ENCODE measurements at regions not wholly inside any gene's neighbourhood (a gene's known extent, or its start where the extent isn't known, plus 50 kb on each side); places are given as distances from the start of the nearest gene placed in this dataset.
"Not testable (repeated sequence)": the region's sequence is repeated elsewhere in the genome, so short reads cannot be mapped to it uniquely, and the experiment has no call there.

DNA sequence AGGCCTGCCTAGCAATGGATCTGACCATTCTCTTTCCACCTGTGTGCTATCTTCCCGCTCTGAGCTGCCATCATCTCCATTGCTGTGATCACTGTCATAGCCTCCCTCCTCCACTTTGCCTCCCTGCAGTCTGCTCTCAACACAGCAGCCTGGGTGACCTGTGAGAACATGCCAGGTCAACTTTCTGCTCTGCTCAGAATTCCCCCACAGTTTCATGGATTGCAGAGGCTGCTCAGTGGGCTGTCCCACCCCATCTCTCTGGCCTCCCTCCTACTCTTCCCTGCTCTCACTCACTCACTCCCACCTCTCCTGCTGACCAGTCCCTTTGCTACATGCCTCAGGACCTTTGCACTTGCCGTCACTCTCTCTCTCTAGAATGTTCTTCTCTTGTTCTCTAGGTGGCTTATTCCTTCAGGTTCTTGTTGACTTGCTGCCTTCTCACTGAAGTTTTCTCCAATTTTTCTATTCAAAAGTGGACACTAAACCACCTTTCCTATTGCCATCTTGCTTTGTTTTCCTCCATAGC is 159.9 kb downstream of the CD83 start:
- no peak for DNase-seq

GRCh38 chr6:14278006-14278405 is 160.4 kb downstream of the CD83 start:
- DNase-seq: no peak

DNA sequence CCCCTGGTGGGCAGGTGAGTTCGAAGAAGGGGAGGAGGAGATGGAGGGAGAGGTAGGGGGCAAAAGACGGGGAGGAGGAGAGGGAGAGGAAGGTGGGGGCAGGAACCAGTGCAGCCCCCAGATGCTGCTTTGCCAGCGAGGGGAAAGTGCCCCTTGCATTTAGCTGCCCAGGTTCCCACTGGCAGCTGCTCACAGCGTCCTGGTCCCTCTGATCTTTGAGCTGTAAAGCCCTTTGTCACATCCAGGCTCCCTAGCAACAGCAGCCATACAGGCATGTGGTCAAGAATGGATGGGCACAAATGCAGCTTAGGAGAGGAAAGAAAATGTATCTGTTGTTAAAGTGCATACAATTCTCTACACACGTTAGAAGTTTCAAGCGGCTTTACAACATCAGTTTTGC is 160.9 kb downstream of the CD83 start:
- no peak for DNase-seq

- no peak for DNase-seq
Observed at GRCh38 chr6:14280006-14280510, 162.5 kb downstream of the CD83 start.

DNA sequence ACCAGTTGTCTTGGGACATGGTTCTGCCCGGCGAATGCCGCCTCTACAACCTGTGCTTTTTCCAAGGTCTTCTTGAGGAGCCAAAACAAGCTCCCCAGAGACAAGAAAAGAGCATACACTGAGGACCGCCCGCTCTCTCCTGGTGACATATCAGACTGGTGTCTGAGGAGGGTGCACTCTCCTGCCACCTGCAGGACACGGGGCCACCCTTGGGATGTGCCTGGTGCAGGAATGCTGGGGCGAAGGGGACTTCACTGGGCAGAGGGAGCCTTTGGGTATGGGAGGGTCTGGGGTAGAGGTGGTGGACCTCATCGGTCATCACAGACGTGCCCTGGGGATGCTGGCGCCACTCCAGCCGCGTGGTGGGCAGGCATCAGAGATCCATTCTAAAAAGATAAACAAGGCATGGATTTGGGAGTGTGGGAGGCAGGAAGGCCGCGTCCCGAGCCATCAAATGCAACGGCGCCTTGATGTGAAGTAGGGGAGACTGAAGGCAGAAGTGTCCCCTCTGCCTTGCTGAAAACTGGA is 163.3 kb downstream of the CD83 start:
- no peak for DNase-seq

DNA sequence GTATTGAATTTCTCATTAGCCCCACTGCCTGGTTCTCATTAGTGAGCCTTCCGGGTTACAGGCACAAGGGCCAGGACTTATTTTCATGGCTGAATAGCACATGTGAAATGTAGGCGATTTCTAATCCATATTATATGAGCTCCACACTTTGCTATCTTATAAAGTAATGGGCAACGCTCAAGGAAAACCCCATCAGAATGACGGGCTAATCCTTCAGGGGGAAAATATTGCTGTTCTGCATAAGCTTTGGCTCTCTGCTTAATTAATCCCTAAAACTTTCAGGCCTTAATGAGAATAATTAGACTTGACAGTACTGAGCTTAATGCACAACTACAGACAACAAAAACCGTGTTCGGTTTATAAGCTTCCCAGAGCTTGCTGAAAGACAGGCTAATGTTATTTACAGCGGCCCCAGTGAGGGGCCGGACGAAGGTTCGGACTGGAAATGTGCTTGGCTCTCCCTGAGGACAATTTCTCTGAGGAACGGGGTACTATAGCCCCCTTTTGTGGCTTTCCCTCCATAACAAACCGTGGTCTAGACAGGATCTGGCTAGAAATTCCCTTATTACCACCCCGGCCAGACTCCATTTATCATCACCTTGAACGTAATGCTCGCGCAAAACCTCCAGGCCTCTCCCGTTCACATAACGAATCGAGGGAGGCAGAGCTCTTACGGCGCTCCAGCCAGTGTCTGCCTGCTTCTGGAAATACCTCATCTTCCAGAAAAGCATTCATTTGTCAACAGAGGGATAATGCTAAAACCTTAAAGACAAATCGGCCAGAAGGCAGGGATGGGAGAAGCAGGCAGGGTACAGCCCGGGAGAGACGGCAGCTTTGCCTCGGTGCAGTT is 164.5 kb downstream of the CD83 start:
- no peak for DNase-seq

DNA sequence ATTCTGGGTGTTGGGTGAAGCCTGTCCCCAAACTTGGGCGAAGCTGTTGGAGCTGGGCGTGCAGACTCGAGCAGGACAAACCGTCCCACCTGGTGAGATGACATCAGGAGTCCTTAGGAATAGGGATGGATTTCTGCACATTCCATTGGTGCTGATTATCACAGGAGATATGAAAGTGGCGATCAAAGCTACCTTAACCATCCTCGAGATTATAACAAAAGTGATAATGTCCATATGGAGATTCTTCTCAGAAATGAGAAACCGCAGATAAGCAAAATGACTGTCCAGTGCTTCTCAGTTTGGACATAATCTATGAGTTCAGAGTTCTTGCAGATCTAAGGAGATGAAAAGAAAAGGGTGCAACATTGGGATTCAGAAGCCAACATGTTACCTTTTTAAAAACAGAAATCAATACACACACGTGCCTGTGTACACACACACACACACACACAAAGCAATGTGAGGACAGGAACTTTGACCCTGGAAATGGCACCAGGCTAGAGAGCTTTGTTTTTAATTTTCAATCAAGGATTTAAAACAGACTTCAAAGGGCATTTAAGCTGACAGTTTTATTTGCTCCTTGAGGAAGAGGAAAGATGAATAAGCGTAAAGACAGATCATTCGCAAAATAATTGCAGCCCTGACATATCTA is 165.4 kb downstream of the CD83 start:
- no peak for DNase-seq

GRCh38 chr6:14283600-14284235 is 166.1 kb downstream of the CD83 start:
- no peak for DNase-seq

GRCh38 chr6:14284969-14285590 is 167.5 kb downstream of the CD83 start:
- no peak for DNase-seq

DNA sequence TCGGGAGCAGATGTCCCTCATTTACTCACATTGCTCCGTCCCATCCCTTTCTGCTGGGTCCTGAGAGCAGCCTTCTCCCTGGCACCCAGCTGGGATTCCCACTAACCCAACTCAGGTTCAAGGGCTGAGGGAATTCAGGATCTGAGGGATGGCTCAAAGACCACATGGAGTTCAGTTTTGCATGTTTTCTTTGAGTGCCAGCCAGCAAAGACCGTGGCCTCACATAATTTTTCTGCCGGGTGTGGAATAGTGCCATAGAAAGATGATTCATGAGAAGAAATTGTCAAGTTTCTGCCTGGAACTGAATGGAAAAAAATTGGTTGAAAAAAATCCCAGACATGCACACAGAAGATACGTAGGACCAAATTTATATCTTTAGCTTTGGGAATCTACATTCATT is 168.6 kb downstream of the CD83 start:
- no peak for DNase-seq

GRCh38 chr6:14286634-14287428 is 169.3 kb downstream of the CD83 start:
- no peak for DNase-seq

DNA sequence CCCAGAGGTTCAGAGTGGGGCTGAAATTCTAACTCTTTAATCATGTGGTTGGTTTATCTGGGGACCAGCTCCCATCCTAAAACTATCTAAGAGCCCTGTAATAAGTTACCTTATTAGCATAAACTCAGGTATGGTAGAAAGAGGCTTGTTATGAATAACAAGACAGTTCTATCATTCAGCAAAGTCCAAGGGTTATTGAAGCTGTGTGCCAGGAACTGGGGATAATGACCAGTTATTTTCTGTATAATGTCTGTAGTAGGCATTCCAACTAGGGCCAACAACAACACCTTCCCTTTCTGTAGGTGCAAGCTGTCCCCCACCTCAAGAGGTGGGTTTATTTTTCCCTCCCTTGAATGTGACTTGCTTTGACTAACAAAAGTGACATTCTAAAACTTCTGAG is 170.1 kb downstream of the CD83 start:
- DNase-seq: no peak

DNA sequence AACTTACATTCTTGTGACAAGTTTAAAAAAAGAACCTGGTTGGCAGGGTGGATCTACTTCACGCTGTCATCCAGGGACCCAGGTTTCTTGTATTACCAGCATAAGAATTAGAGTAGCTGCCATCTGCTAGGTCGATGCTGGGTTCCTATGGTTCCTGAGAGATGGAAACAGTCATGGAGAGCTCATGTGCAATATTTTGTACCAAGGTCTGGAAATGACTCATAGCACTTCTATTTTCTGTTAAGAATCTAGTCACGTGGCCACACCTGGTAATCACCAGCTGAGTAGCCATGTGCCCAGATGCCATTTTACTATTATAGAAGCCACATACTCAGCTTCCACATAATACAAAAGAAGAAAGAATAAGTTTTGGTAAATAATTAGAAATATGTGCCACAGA is 171.3 kb downstream of the CD83 start:
- no peak for DNase-seq

GRCh38 chr6:14290041-14290771 is 172.6 kb downstream of the CD83 start:
- DNase-seq: no peak

- DNase-seq: no peak
Observed at GRCh38 chr6:14290772-14291330, 173.3 kb downstream of the CD83 start.

- no peak for DNase-seq
Observed at GRCh38 chr6:14291331-14291730, 173.8 kb downstream of the CD83 start.

- DNase-seq: no peak
Observed at GRCh38 chr6:14292119-14292518, 174.5 kb downstream of the CD83 start.

- DNase-seq: no peak
Observed at GRCh38 chr6:14294270-14294951, 176.8 kb downstream of the CD83 start.

- DNase-seq: not testable (repeated sequence)
Observed at GRCh38 chr6:14296698-14297097, 179.1 kb downstream of the CD83 start.

- not testable (repeated sequence) for DNase-seq
Observed at GRCh38 chr6:14297118-14297517, 179.5 kb downstream of the CD83 start.
